ENCODE measurements at regions not wholly inside any gene's neighbourhood (a gene's known extent, or its start where the extent isn't known, plus 50 kb on each side); places are given as distances from the start of the nearest gene placed in this dataset.

- TF ChIP-seq POLR2A (IDR thresholded peaks at IDR 0.05) (no peak), CTCF (IDR thresholded peaks at IDR 0.05) (no peak)
Measured at GRCh38 chr15:98277602-98278001, 317.1 kb downstream of the ARRDC4 start.
